HCT116 (cell line): ENCODE measurements at regions not wholly inside any gene's neighbourhood (a gene's known extent, or its start where the extent isn't known, plus 50 kb on each side); places are given as distances from the start of the nearest gene placed in this dataset.

Experiments
- ATAC-seq: fragments of 200-7000 bp; cut with Tn5 transposase; 2 replicates; pipeline ENCODE4 v1.9.1; 2020; ENCODE audit warnings: mild to moderate bottlenecking, moderate library complexity
- BruUV-seq: library from RNA; stranded (reverse); fragments of 400-500 nt; replicated peaks from 2 replicates; lab custom pipeline; 2021; lab: Mats Ljungman, UMichigan
- CTCF ChIA-PET: fragments of 300-600 bp; sonication (Branson Sonifier 250); formaldehyde crosslinking; loops from one replicate; lab custom pipeline; 2021; ENCODE audit warnings: antibody characterized with exemption; lab: Charles Lee
- POLR2A ChIA-PET: fragments of 300-600, 350-600 bp; sonication (Branson Sonifier 250); formaldehyde crosslinking; loops from one replicate; lab custom pipeline; 2021; ENCODE audit warnings: antibody characterized with exemption; lab: Charles Lee
- RAD21 ChIA-PET, 2 experiments: fragments of 300-600 bp; sonication (Branson Sonifier 250); formaldehyde crosslinking; loops; one replicate each; lab custom pipeline; 2023; ENCODE audit warnings: low total read pairs in 2 of 2; ENCODE audit not compliant: uncharacterized antibody in 2 of 2, unreplicated experiment in 2 of 2, low non-redundant PET in 1 of 2; lab: Charles Lee
- DNase-seq: peaks from one replicate; pipeline ENCODE4 v3.0.0-alpha.2; 2010; ENCODE audit warnings: low read depth, low spot score
- H2AFZ ChIP-seq: fragments of 200-600 bp; shearing (Covaris generic), sonication (generic); 2 replicates; pipeline ENCODE4 v1.6.1; 2017; ENCODE audit warnings: low read depth, mixed run types, mixed read lengths, antibody characterized with exemption, low read length; ENCODE audit not compliant: poor library complexity, severe bottlenecking
- H3K27ac ChIP-seq: 2 replicates; pipeline ENCODE4 v1.5.1; 2012; ENCODE audit warnings: low read depth, low read length
- H3K27me3 ChIP-seq: fragments of 200-600 bp; sonication (generic); 2 replicates; pipeline ENCODE4 v1.6.1; 2016; ENCODE audit warnings: mixed run types, low read length, mixed read lengths; ENCODE audit not compliant: insufficient read depth
- H3K36me3 ChIP-seq, 2 experiments: fragments of 200-500 bp in 1 of 2; fragments of 200-600 bp in 1 of 2; sonication (Bioruptor generic) in 1 of 2; sonication (generic) in 1 of 2; 2 replicates each; pipeline versions ENCODE4 v1.5.1 to v1.6.1; 2014 to 2016; ENCODE audit warnings: low read length in 2 of 2, inconsistent platforms in 1 of 2, mixed read lengths in 1 of 2, mixed run types in 1 of 2; ENCODE audit not compliant: insufficient read depth in 2 of 2, control insufficient read depth in 1 of 2
- H3K4me1 ChIP-seq, 2 experiments: fragments of 200-600 bp in 1 of 2; sonication (generic) in 1 of 2; 2 replicates each; pipeline versions ENCODE4 v1.5.1 to v1.6.1; 2012 to 2017; ENCODE audit warnings: low read length in 2 of 2, inconsistent platforms in 1 of 2, mild to moderate bottlenecking in 1 of 2, mixed read lengths in 1 of 2, mixed run types in 1 of 2, moderate library complexity in 1 of 2; ENCODE audit not compliant: insufficient read depth in 2 of 2, control insufficient read depth in 1 of 2
- H3K4me2 ChIP-seq: fragments of 200-600 bp; sonication (generic); 2 replicates; pipeline ENCODE4 v1.6.1; 2017; ENCODE audit warnings: mixed run types, low read length, mixed read lengths
- H3K4me3 ChIP-seq, 2 experiments: fragments of 200-600 bp in 1 of 2; sonication (generic) in 1 of 2; replicated peaks in 1 of 2; 2 replicates each; pipeline ENCODE4 v1.5.1; 2011 to 2016; ENCODE audit warnings: low read length in 2 of 2, control low read depth in 1 of 2, low read depth in 1 of 2, mild to moderate bottlenecking in 1 of 2, mixed read lengths in 1 of 2, mixed run types in 1 of 2
- H3K79me2 ChIP-seq: fragments of 200-600 bp; sonication (generic); 2 replicates; pipeline ENCODE4 v1.6.1; 2017; ENCODE audit warnings: mild to moderate bottlenecking, mixed run types, low read length, moderate library complexity, mixed read lengths; ENCODE audit not compliant: insufficient read depth
- H3K9ac ChIP-seq: fragments of 200-600 bp; sonication (generic); 2 replicates; pipeline ENCODE4 v1.6.1; 2016; ENCODE audit warnings: low read length, mixed read lengths
- H3K9me2 ChIP-seq: fragments of 200-600 bp; sonication (generic), shearing (Covaris generic); 2 replicates; pipeline ENCODE4 v1.6.1; 2017; ENCODE audit warnings: mixed run types, mild to moderate bottlenecking, moderate library complexity; ENCODE audit not compliant: insufficient read depth
- H3K9me3 ChIP-seq, 2 experiments: fragments of 200-500 bp in 1 of 2; fragments of 200-600 bp in 1 of 2; sonication (Bioruptor generic) in 1 of 2; sonication (generic) in 1 of 2; 2 replicates each; pipeline ENCODE4 v1.6.1; 2014 to 2017; ENCODE audit warnings: low read length in 2 of 2, mixed read lengths in 2 of 2, inconsistent platforms in 1 of 2, low read depth in 1 of 2, mild to moderate bottlenecking in 1 of 2, mixed run types in 1 of 2, moderate library complexity in 1 of 2; ENCODE audit not compliant: control insufficient read depth in 1 of 2, insufficient read depth in 1 of 2
- H4K20me1 ChIP-seq: fragments of 200-600 bp; sonication (generic), shearing (Covaris generic); 2 replicates; pipeline ENCODE4 v1.6.1; 2017; ENCODE audit warnings: mixed run types, mild to moderate bottlenecking, moderate library complexity; ENCODE audit not compliant: insufficient read depth
- EZH2 ChIP-seq: fragments of 200-600 bp; sonication (generic); IDR thresholded peaks from 2 replicates; pipeline ENCODE4 v1.6.1; 2017; ENCODE audit warnings: antibody characterized with exemption, mixed run types
- FOSL1 ChIP-seq: IDR thresholded peaks from 2 replicates; pipeline ENCODE4 v1.6.1; 2012; ENCODE audit warnings: low read depth
- JUND ChIP-seq: IDR thresholded peaks from 2 replicates; pipeline ENCODE4 v1.6.1; 2012
- RAD21 ChIP-seq: IDR thresholded peaks from 2 replicates; pipeline ENCODE4 v1.6.1; 2012; ENCODE audit warnings: low read depth, mild to moderate bottlenecking
- SRF ChIP-seq: IDR thresholded peaks from 2 replicates; pipeline ENCODE4 v1.6.1; 2012; ENCODE audit warnings: low read depth
- YY1 ChIP-seq: IDR thresholded peaks from 2 replicates; pipeline ENCODE4 v1.6.1; 2011; ENCODE audit warnings: low read length, low read depth, moderate library complexity, mild to moderate bottlenecking; ENCODE audit not compliant: insufficient replicate concordance; ENCODE audit errors: extremely low read depth
- ZFX ChIP-seq: fragments of 450-650 bp; IDR thresholded peaks from 2 replicates; pipeline ENCODE4 v1.6.1; 2017
- ZNF274 ChIP-seq: fragments of 200-500 bp; sonication (Bioruptor generic); IDR thresholded peaks from 2 replicates; pipeline ENCODE4 v1.6.1; 2014; ENCODE audit warnings: mild to moderate bottlenecking, low read depth, low read length, inconsistent platforms
- intact Hi-C: fragments of 100-400 bp; cut with micrococcal nuclease; formaldehyde crosslinking; loops from 2 replicates; pipeline ENCODE4 v1.10.0; 2022
- TF ChIP-seq, protein P1 (sequence below): IDR thresholded peaks from 2 replicates; pipeline ENCODE4 v1.6.1; 2012; ENCODE audit warnings: low read depth
- TF ChIP-seq, protein P2 (sequence below): IDR thresholded peaks from 2 replicates; pipeline ENCODE4 v1.6.1; 2012
- TF ChIP-seq, protein P3 (sequence below), 3 experiments: fragments of 200-600 bp in 1 of 3; sonication (generic) in 1 of 3; IDR thresholded peaks in 2 of 3; conservative IDR thresholded peaks in 1 of 3; 2 replicates each; pipeline ENCODE4 v1.5.1; 2012 to 2017; ENCODE audit warnings: low read depth in 2 of 3, low read length in 2 of 3, antibody characterized with exemption in 1 of 3, borderline replicate concordance in 1 of 3, control low read depth in 1 of 3, mild to moderate bottlenecking in 1 of 3, mixed read lengths in 1 of 3, mixed run types in 1 of 3, moderate library complexity in 1 of 3; ENCODE audit not compliant: insufficient read depth in 1 of 3

DNA sequence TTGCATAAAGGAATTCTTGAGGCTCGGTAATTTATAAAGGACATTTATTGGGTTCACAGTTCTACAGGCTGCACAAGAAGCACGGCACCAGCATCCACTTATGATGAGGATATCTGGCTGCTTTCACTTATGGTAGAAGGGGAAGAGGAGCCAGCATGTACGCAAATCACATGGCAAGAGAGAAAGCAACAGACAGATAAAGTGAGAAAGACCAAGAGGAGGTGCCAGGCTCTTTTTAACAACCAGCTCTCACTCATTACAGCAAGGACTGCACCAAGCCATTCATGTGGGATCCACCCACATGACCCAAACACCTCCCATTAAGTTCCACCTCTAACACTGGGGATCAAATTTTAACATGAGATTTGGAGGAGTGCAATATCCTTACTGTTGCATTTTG is 1198.2 kb downstream of the ADGRL3 start:
- ChIA-PET RAD21 (no interaction called here), POLR2A (no interaction called here)
- no peak for DNase-seq

More for the DNA sequence above, 1198.2 kb downstream of the ADGRL3 start:
- intact Hi-C loops = no loop called here
- Histone ChIP-seq H2AFZ (no peak overlapping the region), H3K79me2 (no peaks in the 10 kb centered on the region), H3K4me2 (no peak overlapping the region), H3K4me3 (no peak overlapping the region), H3K9me2 (no peaks in the 10 kb centered on the region), H3K9me3 (peaks cover 0 to 30% of the 10 kb centered on the region in 2 experiments; a peak in 2 of 4 replicates), H3K27ac (no peak overlapping the region), H3K27me3 (no peaks in the 10 kb centered on the region), H3K4me1 (no peaks in the 10 kb centered on the region), H3K9ac (no peak overlapping the region), H4K20me1 (no peaks in the 10 kb centered on the region; the same call in 1 of the 2 replicates), H3K36me3 (no peaks in the 10 kb centered on the region)
- ATAC-seq = no peak
- no TSS peak for BruUV-seq
- CTCF ChIA-PET = no interaction called here
- TF ChIP-seq SRF (no peak), ZFX (no peak), RAD21 (no peak), FOSL1 (no peak), ZNF274 (no peak), JUND (no peak), EZH2 (no peak), YY1 (no peak)
- TF ChIP-seq, protein P1, sequence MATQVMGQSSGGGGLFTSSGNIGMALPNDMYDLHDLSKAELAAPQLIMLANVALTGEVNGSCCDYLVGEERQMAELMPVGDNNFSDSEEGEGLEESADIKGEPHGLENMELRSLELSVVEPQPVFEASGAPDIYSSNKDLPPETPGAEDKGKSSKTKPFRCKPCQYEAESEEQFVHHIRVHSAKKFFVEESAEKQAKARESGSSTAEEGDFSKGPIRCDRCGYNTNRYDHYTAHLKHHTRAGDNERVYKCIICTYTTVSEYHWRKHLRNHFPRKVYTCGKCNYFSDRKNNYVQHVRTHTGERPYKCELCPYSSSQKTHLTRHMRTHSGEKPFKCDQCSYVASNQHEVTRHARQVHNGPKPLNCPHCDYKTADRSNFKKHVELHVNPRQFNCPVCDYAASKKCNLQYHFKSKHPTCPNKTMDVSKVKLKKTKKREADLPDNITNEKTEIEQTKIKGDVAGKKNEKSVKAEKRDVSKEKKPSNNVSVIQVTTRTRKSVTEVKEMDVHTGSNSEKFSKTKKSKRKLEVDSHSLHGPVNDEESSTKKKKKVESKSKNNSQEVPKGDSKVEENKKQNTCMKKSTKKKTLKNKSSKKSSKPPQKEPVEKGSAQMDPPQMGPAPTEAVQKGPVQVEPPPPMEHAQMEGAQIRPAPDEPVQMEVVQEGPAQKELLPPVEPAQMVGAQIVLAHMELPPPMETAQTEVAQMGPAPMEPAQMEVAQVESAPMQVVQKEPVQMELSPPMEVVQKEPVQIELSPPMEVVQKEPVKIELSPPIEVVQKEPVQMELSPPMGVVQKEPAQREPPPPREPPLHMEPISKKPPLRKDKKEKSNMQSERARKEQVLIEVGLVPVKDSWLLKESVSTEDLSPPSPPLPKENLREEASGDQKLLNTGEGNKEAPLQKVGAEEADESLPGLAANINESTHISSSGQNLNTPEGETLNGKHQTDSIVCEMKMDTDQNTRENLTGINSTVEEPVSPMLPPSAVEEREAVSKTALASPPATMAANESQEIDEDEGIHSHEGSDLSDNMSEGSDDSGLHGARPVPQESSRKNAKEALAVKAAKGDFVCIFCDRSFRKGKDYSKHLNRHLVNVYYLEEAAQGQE = no peak
- TF ChIP-seq, protein P2, sequence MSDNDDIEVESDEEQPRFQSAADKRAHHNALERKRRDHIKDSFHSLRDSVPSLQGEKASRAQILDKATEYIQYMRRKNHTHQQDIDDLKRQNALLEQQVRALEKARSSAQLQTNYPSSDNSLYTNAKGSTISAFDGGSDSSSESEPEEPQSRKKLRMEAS = no peak
- TF ChIP-seq, protein P3, sequence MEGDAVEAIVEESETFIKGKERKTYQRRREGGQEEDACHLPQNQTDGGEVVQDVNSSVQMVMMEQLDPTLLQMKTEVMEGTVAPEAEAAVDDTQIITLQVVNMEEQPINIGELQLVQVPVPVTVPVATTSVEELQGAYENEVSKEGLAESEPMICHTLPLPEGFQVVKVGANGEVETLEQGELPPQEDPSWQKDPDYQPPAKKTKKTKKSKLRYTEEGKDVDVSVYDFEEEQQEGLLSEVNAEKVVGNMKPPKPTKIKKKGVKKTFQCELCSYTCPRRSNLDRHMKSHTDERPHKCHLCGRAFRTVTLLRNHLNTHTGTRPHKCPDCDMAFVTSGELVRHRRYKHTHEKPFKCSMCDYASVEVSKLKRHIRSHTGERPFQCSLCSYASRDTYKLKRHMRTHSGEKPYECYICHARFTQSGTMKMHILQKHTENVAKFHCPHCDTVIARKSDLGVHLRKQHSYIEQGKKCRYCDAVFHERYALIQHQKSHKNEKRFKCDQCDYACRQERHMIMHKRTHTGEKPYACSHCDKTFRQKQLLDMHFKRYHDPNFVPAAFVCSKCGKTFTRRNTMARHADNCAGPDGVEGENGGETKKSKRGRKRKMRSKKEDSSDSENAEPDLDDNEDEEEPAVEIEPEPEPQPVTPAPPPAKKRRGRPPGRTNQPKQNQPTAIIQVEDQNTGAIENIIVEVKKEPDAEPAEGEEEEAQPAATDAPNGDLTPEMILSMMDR (IDR thresholded peaks at IDR 0.05 in 2 of 3, conservative IDR thresholded peaks at IDR 0.05 in 1 of 3; ENCODE audit: borderline replicate concordance in 1 of 3, insufficient read depth in 1 of 3, low read depth in 2 of 3, low read length in 2 of 3) = no peak
